ENCODE measurements at regions not wholly inside any gene's neighbourhood (a gene's known extent, or its start where the extent isn't known, plus 50 kb on each side); places are given as distances from the start of the nearest gene placed in this dataset.

- Histone ChIP-seq H3K27ac (replicated peaks) (no peak overlapping the region), H3K4me3 (replicated peaks; ENCODE audit: insufficient read depth, low read length) (no peak overlapping the region), H3K27me3 (ENCODE audit: insufficient read depth, poor library complexity, severe bottlenecking) (no peaks in the 10 kb centered on the region)
- TF ChIP-seq CTCF (IDR thresholded peaks at IDR 0.05; ENCODE audit: insufficient read depth, low read length) = no peak
- TF ChIP-seq SPI1 (IDR thresholded peaks at IDR 0.05; ENCODE audit: borderline replicate concordance, low read depth) = no peak
- no peak for TF ChIP-seq POLR2AphosphoS5 (IDR thresholded peaks at IDR 0.05; ENCODE audit: low read depth)
- no peak for TF ChIP-seq REST (IDR thresholded peaks at IDR 0.05; ENCODE audit: insufficient replicate concordance, low read depth)
- TF ChIP-seq GABPA (IDR thresholded peaks at IDR 0.05; ENCODE audit: low read depth) = no peak
- DNase-seq (ENCODE audit: low read depth in 1 of 2, low spot score in 1 of 2) = no peak
Observed at GRCh38 chr19:29271341-29271740, 58.4 kb upstream of the UQCRFS1 start.

- no peak overlapping the region for H3K4me3 ChIP-seq (replicated peaks; ENCODE audit: insufficient read depth, low read length)
- DNase-seq (ENCODE audit: low read depth in 1 of 2, low spot score in 1 of 2) = no peak
Observed at GRCh38 chr19:29271911-29272310, 59.0 kb upstream of the UQCRFS1 start.

More at GRCh38 chr19:29271911-29272310, 59.0 kb upstream of the UQCRFS1 start:
- H3K27me3 ChIP-seq (ENCODE audit: insufficient read depth, poor library complexity, severe bottlenecking) = no peaks in the 10 kb centered on the region
- H3K27ac ChIP-seq (replicated peaks) = no peak overlapping the region
- no peak for TF ChIP-seq GABPA (IDR thresholded peaks at IDR 0.05; ENCODE audit: low read depth)
- no peak for TF ChIP-seq CTCF (IDR thresholded peaks at IDR 0.05; ENCODE audit: insufficient read depth, low read length)
- TF ChIP-seq SPI1 (IDR thresholded peaks at IDR 0.05; ENCODE audit: borderline replicate concordance, low read depth) = no peak
- TF ChIP-seq POLR2AphosphoS5 (IDR thresholded peaks at IDR 0.05; ENCODE audit: low read depth) = no peak
- no peak for TF ChIP-seq REST (IDR thresholded peaks at IDR 0.05; ENCODE audit: insufficient replicate concordance, low read depth)

Measured in HL-60 (cell line).